GM18505 (cell line): ENCODE measurements at regions not wholly inside any gene's neighbourhood (a gene's known extent, or its start where the extent isn't known, plus 50 kb on each side); places are given as distances from the start of the nearest gene placed in this dataset.

Experiments
- ATAC-seq: cut with Tn5 transposase; IDR thresholded peaks from one replicate; pipeline ENCODE4 v1.9.1; 2021; ENCODE audit not compliant: unreplicated experiment
- POLR2A ChIP-seq: IDR thresholded peaks from 4 replicates; pipeline ENCODE4 v1.6.1; 2011; ENCODE audit warnings: borderline replicate concordance; ENCODE audit not compliant: insufficient read depth, insufficient read length; ENCODE audit errors: extremely low read depth

DNA sequence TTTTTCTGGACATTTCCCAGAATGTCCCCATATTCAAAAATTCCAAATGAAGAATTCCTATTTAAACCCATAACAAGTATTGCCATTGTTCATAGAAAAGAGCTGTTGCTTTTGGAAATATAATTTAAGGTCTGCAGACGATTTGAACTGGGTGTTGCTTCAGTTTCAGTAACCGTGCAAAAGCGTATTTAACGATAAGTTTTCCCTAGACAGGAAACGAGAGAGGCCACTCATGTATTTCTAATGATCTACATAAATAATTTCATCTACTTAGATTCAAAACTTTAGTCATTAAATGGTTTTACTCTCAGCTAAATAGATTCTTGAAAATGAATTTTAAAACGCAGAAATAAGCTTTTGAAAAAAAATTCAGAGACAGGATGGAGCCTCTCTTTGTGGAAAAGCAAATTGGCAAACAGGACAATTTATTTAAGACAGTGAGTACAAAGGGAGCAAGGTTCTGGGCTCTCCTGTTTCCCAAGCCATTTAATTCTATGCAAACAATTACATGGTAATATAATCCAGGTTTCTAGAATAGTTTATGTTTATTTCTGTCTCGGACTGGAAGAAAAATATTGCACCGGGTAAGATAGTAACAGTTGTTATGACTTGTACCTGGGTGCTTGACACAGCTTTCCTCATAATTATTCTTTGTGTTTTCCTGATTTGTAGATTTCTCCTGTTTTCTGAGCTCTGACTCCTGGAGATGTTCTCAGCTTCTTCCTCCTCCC lies 263.0 kb downstream of the BAMBI start:
- ATAC-seq = no peak
- no peak for TF ChIP-seq POLR2A

DNA sequence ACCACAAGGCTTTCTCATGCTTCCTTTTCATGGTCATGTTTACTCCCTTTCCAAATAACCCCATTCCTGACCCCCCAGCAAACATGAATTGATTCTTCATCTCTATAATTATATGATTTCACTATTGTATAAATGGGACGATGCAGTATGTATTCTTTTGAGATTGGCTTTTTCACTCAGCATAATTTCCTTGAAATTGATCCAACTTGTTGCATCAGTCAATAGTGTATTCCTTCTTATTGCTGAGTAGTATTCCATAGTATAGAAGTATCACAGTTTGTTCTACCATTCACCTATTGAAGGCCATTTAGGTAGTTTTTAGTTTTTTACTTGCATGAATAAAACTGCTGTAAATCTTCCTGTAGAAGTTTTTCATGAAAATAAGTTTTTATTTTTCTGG lies 264.7 kb downstream of the BAMBI start:
- TF ChIP-seq POLR2A = no peak
- ATAC-seq = no peak

DNA sequence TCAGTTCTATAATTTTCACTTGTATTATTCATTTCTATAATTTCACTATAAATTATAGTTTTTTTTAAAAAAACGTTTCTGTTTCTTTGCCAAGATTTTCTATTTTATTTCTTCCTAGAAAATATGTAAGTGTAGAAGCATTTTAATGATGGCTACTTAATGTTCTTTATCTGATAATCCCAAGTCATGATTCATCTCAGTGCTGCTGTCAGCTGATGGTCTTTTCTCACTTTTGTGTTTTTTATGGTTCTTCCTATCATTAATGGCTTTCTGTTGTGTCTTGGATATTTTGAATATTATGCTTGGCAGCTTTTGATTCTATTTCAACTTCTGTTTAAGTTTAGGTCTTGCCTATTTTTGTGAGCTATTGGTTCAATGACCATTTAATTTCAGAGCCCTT lies 268.6 kb downstream of the BAMBI start:
- no peak for TF ChIP-seq POLR2A

DNA sequence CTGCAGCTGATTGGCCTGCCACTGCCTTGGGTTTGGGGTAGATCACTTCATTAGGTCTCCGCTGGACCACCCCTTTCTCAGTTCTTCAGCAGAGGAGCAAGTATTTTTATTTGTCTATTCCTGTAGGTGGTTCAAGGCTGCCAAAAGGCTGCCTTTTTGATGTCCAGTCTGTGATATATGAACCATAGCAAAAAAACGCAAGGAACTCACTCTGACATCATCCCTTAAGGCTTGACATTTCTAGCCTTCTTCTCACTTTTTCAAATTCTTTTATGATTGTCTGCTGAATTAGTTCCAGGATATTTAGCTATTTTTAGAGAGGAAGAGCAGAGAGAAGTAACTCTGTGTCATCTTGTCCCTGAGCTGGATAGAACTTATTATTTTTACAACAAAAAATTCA lies 269.2 kb downstream of the BAMBI start:
- no peak for ATAC-seq
- no peak for TF ChIP-seq POLR2A

More for the DNA sequence above, 268.6 kb downstream of the BAMBI start:
- no peak for ATAC-seq

DNA sequence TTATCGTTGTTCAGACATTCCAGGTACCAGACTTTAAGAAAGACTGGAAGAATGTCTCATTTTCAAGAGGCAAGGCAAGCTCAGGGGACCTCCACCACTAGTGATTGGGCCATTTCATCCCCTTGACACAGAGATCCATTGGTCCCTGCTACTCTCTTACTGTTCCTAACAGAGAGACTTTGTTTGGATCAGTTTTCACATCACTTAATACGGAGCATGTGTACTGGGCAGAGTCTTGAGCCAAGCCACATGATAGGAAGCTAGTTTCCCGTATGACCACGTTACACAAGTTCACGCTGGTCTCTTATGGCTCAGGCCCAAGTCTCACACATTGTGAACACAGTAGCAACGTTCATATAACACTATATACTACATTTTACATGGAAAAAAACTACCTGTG lies 269.9 kb downstream of the BAMBI start:
- TF ChIP-seq POLR2A = no peak

DNA sequence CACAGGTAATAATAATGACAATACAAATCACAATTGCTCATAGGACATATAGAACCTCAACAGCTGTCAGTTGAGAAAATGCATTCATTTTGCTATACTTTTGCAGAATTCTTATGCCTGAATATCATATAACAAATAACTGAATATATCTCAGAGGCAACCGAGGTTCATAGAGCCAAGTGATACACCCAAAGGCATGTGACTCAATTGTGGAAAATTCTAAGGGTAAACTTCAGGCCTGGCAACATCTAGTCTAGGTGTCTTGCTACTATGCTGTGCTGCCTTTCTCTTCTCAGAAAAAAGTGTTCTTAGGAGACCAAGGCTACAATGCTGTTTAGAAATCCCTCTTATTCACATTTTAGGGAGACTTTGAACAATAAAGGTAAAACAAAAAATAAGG lies 270.7 kb downstream of the BAMBI start:
- TF ChIP-seq POLR2A = no peak
- ATAC-seq = no peak

More for the DNA sequence above, 269.9 kb downstream of the BAMBI start:
- no peak for ATAC-seq

DNA sequence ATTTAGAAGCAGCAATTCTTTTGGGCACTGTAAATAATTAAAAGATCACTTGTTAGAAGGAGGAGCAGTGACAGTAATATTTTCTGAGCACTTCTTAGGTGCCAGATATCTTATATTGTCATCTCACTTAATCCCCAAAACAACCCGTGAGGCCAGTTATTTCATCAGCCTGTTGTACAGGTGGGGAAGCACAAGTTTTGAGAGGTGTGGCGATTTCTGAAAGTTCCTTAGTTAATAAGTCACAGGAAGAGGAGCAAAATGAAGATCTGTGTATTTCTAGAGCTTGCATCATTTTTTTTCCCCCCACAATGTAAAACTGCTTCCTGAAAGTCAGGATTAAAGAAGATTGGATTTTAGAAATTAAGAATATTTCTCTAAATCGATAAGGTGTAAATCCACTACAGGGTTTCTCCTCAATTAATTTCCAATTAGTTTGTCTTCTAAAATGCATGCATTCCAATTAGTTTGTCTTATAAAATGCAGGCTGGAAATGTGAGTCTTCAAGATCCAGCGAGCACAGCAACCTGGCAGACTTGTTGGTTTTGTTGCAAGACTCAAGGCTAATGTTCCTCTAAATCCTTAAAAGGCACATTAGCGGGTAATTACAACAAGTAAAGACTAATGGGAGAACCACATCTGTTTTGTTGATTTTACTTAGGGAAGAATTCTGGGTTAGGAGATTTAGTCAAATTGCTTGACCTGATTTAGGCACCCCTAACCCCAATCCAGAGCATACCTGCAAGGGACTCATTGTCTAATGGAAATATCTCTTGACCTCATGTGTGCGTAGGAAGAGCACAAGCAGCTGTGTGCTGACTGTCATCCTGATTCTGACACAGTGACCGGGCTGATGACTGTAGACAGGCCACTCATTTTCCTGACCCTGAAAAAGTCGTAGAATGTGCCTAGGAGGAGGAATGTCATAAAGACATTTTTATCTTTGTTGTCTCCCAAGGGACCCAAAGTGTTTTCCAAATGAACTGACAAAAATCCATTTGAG lies 272.0 kb downstream of the BAMBI start:
- no peak for TF ChIP-seq POLR2A
- ATAC-seq = no peak

DNA sequence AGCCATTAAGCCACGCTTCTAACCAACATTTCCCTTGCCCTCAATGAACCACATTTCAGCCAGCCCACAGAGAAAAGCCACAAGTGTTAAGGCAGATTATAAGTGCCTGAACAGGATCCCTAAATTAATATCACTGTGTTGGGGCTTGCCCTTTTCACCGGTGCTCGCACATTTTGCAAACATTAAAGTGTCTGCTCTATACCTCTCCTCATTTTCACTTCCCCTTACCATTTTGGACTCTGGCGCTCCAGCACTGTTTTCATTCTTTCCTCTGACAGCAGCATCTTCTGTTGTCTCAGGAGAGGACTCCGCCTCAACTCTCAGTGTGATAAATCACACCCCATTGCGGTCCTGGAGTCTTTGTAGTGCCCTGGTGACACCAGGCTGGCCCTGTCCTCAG lies 274.2 kb downstream of the BAMBI start:
- ATAC-seq = no peak
- no peak for TF ChIP-seq POLR2A

DNA sequence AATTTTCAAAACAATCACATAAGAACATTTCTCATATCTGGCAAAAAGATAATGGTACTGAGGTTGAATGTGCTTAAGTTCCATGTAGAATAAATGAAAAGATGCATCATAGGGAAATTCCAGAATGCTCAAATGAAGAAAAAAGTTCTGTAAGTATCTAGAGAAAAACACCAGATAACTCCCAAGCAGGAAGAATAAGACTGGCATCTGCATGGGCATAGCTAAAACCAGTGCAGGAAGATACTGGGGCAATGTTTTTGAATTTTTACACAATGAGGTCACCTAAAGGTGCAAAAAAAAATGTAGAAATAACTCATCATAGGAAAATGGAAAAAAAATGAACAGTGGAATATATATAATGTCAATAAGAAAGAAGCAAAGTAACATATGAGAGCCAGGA lies 275.2 kb downstream of the BAMBI start:
- TF ChIP-seq POLR2A = no peak
- no peak for ATAC-seq

DNA sequence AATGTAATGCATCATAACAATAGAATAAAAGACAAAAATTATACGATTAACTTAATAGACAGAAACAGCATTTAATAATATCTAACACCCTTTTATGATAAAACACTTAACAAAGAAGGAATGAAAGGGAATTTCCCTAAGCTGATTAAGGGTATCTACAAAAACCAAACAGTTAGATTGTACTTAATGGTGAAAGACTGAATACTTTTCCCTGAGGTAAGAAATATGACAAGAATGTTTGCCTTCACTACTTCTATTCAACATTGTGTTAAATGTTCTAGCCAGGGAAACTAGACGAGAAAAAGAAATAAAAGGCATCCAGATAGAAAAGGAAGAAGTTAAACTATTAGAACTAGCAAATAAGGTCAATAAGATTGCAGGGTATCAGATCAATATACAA lies 276.9 kb downstream of the BAMBI start:
- no peak for TF ChIP-seq POLR2A
- ATAC-seq = no peak

DNA sequence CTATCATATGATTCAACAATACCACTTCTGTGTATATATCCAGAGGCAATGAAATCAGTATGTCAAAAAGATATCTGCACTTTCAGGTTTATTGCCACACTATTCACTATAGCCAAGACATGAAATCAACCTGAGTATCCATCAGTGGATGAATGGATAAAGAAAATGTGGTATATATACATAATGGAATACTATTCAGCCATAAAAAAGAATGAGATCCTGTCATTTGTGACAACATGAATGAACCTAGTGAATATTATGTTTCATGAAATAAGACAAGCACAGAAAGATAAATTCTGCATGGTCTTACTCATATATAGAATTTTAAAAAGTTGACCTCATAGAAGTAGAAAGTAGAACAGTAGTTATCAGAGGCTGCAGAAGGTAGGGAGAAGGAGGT lies 281.1 kb downstream of the BAMBI start:
- TF ChIP-seq POLR2A = no peak
- no peak for ATAC-seq

DNA sequence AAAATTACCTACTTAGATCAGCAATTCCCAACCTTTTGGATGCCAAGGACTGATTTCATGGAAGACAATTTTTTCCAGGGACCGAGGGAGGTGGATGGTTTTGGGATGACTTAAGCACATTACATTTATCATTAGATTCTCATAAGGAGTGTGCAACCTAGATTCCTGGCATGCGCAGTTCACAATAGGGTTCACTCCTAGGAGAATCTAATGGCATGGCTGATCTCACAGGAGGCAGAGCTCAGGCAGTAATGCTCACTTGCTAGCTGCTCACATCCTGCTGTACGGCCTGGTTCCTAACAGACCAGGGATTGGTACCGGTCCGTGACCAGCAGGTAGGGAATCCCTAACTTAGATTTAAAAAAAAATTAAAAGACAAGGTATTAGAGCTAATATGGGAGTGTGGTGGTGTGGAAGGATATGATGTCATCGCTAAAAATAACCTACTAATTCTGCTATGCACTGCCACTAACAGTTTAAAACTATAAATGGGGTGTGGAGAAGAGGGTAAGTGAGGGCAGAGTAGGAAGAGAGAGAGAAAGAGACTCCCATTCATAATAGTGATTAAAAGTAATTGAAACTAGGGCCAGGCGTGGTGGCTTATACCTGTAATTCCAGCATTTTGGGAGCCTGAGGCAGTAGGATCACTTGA lies 282.7 kb downstream of the BAMBI start:
- ATAC-seq = no peak
- no peak for TF ChIP-seq POLR2A

DNA sequence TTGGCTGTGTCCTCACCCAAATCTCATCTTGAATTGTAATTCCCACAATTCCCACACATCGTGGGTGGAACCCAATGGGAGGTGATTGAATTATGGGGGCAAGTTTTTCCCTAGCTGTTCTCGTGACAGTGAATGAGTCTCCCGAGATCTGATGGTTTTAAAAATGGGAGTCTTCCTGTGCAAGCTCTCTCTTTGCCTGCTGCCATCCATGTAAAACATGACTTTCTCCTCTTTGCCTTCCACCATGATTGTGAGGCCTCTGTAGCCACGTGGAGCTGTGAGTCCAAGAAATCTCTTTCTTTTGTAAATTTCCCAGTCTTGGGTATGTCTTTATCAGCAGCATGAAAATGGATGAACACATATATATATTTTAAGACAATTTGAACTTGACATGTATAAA lies 285.4 kb downstream of the BAMBI start:
- TF ChIP-seq POLR2A = no peak

DNA sequence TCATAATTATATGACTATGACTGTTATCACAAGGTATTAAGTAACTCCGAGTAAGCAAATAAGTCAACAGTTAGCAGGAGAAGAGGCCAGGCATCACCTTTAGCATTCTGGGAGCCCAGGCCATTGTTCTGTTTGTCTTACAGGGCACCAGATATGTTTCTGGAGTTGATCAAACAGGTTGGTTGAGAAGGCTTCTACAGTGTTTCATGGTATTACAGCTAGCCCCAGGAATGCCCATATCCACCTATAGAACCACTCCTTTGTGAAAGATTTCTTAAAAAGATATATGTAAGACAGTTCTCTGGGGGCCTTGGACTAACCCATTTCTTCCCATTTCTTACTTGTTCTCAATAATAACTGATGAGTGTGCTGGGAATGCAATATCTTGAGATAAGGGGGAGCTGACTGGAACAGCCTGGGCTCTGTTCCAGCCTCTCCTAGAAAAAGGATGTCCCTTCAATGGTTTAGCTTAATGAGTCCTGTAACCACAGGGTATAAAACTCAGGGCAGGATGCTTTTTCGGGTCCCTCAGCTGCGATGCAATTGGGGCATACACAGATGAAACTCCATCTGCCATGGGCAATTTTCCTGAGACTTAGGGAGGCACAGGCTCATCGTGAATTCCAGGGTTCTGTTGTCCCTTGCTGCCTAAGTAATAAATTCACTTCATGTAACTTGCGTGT lies 286.4 kb downstream of the BAMBI start:
- ATAC-seq = no peak
- no peak for TF ChIP-seq POLR2A

More for the DNA sequence above, 285.4 kb downstream of the BAMBI start:
- no peak for ATAC-seq

DNA sequence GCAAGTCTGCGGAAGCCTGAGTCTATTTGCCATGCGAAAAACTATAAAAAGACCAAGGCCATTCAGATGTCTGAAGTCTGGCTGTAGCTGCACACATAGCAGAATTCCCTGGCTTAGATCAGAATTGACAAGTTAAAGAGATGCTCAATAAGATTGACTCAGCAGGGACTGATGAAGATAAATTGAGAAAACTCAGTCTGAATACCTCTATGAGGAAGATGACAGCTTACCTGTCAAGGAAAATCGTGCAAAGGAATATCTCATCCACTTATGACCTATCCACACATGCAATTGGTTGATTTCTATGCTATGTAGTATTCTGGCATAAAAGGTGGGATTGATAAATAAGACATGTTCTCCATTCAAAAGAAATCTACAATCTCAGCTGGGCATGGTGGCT lies 288.6 kb downstream of the BAMBI start:
- ATAC-seq = no peak

More for the DNA sequence above, 288.6 kb downstream of the BAMBI start:
- TF ChIP-seq POLR2A = no peak
